Neutrophil (primary cell): ENCODE measurements at regions not wholly inside any gene's neighbourhood (a gene's known extent, or its start where the extent isn't known, plus 50 kb on each side); places are given as distances from the start of the nearest gene placed in this dataset.

Source experiments
- H3K27ac ChIP-seq: fragments of 200-600 bp; sonication (generic); 2 replicates; pipeline ENCODE4 v1.5.1; 2016; ENCODE audit warnings: mild to moderate bottlenecking, moderate library complexity
- H3K27me3 ChIP-seq: fragments of 200-600 bp; sonication (generic); 2 replicates; pipeline ENCODE4 v1.6.0; 2016; ENCODE audit warnings: mild to moderate bottlenecking
- H3K36me3 ChIP-seq: fragments of 200-600 bp; sonication (generic); 2 replicates; pipeline ENCODE4 v1.5.1; 2017
- H3K4me1 ChIP-seq, 2 experiments: fragments of 200-600 bp in 1 of 2; sonication (generic) in 1 of 2; 1 replicate in 1 of 2; 2 replicates in 1 of 2; pipeline versions ENCODE4 v1.5.1 to v1.6.1; 2013 to 2016; ENCODE audit warnings: low read depth in 1 of 2, low read length in 1 of 2, mild to moderate bottlenecking in 1 of 2, moderate library complexity in 1 of 2; ENCODE audit not compliant: control insufficient read depth in 1 of 2, insufficient read depth in 1 of 2
- H3K4me3 ChIP-seq, 2 experiments: fragments of 200-600 bp in 1 of 2; sonication (generic) in 1 of 2; 1 replicate in 1 of 2; 2 replicates in 1 of 2; pipeline ENCODE4 v1.5.1; 2013 to 2016; ENCODE audit warnings: low read depth in 1 of 2, low read length in 1 of 2, mild to moderate bottlenecking in 1 of 2, moderate library complexity in 1 of 2
- H3K9me3 ChIP-seq: fragments of 200-600 bp; sonication (generic); 2 replicates; pipeline ENCODE4 v1.5.1; 2016
- TF ChIP-seq, protein P1 (sequence below): fragments of 200-600 bp; sonication (generic); IDR thresholded peaks from 2 replicates; pipeline ENCODE4 v1.5.1; 2016; ENCODE audit warnings: antibody characterized with exemption

DNA sequence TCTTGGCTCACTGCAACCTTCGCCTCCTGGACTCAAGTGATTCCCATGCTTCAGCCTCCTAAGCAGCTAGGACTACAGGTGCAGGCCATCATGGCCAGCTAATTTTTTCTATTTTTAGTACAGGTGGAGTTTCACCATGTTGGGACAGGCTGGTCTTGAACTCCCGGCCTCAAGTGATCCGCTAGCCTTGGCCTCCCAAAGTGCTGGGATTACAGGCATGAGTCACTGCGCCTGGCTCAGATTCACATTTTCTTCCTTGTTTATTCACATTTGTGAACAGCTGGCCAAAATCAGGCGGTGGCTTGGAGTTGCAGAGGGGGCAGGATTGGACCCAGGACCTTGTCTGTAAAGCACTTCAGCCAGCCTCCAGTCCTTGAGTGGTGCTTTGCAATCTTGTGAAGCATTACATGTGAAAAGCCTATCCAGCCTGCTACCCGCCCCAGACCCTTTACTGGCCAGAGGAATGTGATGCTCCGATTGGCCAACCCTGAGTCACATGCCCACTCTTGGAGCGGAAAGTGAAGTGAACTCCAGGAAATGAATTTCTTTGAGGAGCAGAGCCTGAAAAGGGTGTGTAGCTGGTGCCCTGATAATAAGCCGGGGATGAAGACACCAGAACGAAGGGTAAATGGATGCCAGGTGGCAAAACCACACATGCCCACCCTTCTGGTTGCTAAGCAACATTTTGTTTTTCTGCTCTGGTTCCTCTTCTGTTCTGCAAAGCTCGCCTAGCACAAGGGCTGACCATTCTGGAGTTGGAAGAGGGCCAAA is 62.6 kb upstream of the PTPRJ start:
- Histone ChIP-seq H3K9me3 (no peaks in the 10 kb centered on the region), H3K4me1 (peaks cover 15 to 16% of the 10 kb centered on the region in 2 experiments), H3K27ac (no peak overlapping the region), H3K36me3 (no peaks in the 10 kb centered on the region), H3K4me3 (no peak overlapping the region), H3K27me3 (no peaks in the 10 kb centered on the region)
- TF ChIP-seq, protein P1, sequence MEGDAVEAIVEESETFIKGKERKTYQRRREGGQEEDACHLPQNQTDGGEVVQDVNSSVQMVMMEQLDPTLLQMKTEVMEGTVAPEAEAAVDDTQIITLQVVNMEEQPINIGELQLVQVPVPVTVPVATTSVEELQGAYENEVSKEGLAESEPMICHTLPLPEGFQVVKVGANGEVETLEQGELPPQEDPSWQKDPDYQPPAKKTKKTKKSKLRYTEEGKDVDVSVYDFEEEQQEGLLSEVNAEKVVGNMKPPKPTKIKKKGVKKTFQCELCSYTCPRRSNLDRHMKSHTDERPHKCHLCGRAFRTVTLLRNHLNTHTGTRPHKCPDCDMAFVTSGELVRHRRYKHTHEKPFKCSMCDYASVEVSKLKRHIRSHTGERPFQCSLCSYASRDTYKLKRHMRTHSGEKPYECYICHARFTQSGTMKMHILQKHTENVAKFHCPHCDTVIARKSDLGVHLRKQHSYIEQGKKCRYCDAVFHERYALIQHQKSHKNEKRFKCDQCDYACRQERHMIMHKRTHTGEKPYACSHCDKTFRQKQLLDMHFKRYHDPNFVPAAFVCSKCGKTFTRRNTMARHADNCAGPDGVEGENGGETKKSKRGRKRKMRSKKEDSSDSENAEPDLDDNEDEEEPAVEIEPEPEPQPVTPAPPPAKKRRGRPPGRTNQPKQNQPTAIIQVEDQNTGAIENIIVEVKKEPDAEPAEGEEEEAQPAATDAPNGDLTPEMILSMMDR, result no peak

DNA sequence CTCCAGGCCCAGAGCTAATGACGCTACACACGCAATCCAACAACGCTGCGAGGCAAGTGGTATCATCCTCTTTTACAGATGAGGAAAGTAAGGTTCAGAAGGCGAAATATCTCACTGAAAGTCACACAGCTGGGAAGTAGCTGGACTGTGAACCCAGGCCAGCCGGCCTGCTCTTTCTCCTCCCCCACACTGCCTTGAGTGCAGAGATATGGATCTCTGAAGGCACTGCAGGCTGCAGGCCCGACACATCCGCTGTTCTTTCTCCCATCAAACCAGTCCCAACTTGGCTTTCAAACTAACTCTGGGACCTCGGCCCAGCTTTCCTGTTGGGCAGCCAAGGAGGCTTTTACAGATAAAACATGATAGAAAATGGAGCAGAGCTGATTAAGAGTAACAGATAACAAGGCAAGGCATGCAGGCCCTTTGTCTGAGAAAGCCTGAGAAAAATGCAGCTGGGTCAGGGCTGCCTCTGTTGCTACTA is 64.0 kb upstream of the PTPRJ start:
- TF ChIP-seq, protein P1, result no peak
- Histone ChIP-seq H3K27ac (no peak overlapping the region), H3K4me3 (no peak overlapping the region), H3K9me3 (no peaks in the 10 kb centered on the region), H3K36me3 (no peaks in the 10 kb centered on the region), H3K27me3 (no peaks in the 10 kb centered on the region), H3K4me1 (peaks cover 19 to 20% of the 10 kb centered on the region in 2 experiments)

DNA sequence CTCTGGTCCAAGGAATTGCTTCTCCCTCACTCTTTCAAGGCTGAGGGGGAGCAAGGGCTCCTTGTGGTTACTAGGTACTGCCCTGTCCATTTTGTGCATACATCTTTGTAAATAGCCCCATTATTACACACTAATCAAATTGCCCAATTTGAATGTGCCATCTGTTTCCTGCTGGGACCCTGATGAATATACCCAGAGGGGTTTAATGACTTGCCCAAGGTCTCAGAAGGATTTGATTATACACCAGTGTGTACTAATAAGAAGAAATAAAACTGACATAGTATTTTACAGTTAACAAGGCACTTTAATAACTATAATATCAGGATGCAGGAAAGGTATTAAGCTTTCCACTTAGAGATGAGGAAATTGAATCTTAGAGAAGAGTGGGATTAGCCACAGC is 64.6 kb upstream of the PTPRJ start:
- Histone ChIP-seq H3K36me3 (no peaks in the 10 kb centered on the region), H3K9me3 (no peaks in the 10 kb centered on the region), H3K27me3 (no peaks in the 10 kb centered on the region), H3K27ac (no peak overlapping the region), H3K4me3 (no peak overlapping the region), H3K4me1 (peaks cover 19 to 20% of the 10 kb centered on the region in 2 experiments)
- TF ChIP-seq, protein P1, result no peak

DNA sequence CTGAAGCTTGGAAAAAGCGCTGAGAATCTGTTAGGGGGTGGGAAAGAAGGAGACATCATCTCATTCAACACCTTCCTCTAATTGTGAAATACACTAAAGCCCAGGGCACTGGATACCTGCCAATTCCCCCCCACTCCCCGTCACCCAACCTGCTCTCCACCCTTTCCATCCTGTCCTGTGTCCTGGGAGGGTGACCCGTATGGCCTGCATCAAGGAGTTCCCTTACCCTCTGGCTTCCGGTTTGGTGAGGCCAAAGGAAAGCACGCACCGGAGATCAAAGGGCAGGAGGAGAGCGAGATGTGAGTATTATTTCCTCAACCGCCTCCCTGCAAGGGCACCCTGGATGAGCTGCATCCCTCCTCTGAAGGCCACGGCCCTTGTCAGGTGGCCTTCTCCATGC is 65.0 kb upstream of the PTPRJ start:
- TF ChIP-seq, protein P1, result no peak
- Histone ChIP-seq H3K9me3 (no peaks in the 10 kb centered on the region), H3K4me1 (peaks cover 19 to 20% of the 10 kb centered on the region in 2 experiments), H3K27me3 (no peaks in the 10 kb centered on the region), H3K4me3 (no peak overlapping the region), H3K36me3 (no peaks in the 10 kb centered on the region), H3K27ac (no peak overlapping the region)

DNA sequence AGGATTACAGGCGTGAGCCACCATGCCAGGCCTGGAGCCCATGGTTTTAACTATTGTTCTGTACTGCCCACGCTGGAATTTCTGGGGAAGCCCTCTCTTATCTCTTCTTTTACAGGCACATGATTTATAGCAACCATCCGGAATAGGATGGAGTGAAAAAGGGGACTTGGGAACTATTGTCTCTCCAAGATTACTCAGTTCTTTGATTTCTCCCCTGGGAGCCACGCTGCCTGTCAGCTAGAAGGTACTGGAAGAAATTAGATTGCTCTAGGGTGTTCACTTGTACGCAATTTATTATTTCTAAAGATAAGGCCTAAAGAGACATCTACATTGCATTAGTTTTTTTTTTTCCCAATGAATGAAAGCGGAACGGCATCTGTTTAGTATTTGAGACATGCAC is 65.6 kb upstream of the PTPRJ start:
- peaks cover 22% of the 10 kb centered on the region in 2 experiments for H3K4me1 ChIP-seq
- no peaks in the 10 kb centered on the region for H3K27me3 ChIP-seq
- no peaks in the 10 kb centered on the region for H3K36me3 ChIP-seq
- no peak overlapping the region for H3K4me3 ChIP-seq
- no peak overlapping the region for H3K27ac ChIP-seq
- H3K9me3 ChIP-seq, result no peaks in the 10 kb centered on the region
- TF ChIP-seq, protein P1, result no peak
